OCI-LY3 (cell line): ENCODE measurements at regions not wholly inside any gene's neighbourhood (a gene's known extent, or its start where the extent isn't known, plus 50 kb on each side); places are given as distances from the start of the nearest gene placed in this dataset.

Experiments used
- H2AFZ ChIP-seq: fragments of 200-600, 300-600 bp; shearing (Covaris generic); 2 replicates; pipeline ENCODE4 v1.6.0; 2014; ENCODE audit warnings: antibody characterized with exemption, low read depth, low read length
- H3K27ac ChIP-seq: fragments of 200-600, 300-600 bp; sonication (generic); 2 replicates; pipeline ENCODE4 v1.5.1; 2014; ENCODE audit warnings: mild to moderate bottlenecking, low read length, moderate library complexity, mixed read lengths
- H3K27me3 ChIP-seq: fragments of 200-600, 300-600 bp; sonication (generic); 2 replicates; pipeline ENCODE4 v1.6.1; 2014; ENCODE audit warnings: low read depth, low read length, mixed read lengths
- H3K36me3 ChIP-seq: fragments of 200-600, 300-600 bp; sonication (generic); replicated peaks from 2 replicates; pipeline ENCODE3; 2014; ENCODE audit warnings: low read depth, low read length, mixed read lengths
- H3K4me1 ChIP-seq: fragments of 300-600, 200-600 bp; sonication (generic); 2 replicates; pipeline ENCODE4 v1.6.1; 2014; ENCODE audit warnings: low read length, mixed read lengths
- H3K4me2 ChIP-seq: fragments of 200-600, 300-600 bp; sonication (generic); 2 replicates; pipeline ENCODE4 v1.6.1; 2014; ENCODE audit warnings: low read length, mixed read lengths
- H3K4me3 ChIP-seq: fragments of 300-600, 200-600 bp; sonication (generic); 2 replicates; pipeline ENCODE4 v1.5.1; 2014; ENCODE audit warnings: antibody characterized with exemption, mild to moderate bottlenecking, low read length, moderate library complexity
- H3K79me2 ChIP-seq: fragments of 300-600, 200-600 bp; shearing (Covaris generic); 2 replicates; pipeline ENCODE4 v1.6.1; 2014; ENCODE audit warnings: mild to moderate bottlenecking, low read length, mixed read lengths
- H3K9ac ChIP-seq: fragments of 300-600, 200-600 bp; shearing (Covaris generic); 2 replicates; pipeline ENCODE4 v1.6.0; 2014; ENCODE audit warnings: mild to moderate bottlenecking, low read length, moderate library complexity
- H3K9me3 ChIP-seq: fragments of 200-600, 300-600 bp; shearing (Covaris generic); 2 replicates; pipeline ENCODE4 v1.6.1; 2014; ENCODE audit warnings: low read length, mixed read lengths; ENCODE audit not compliant: insufficient read depth
- H4K20me1 ChIP-seq: fragments of 200-600, 300-600 bp; sonication (generic); 2 replicates; pipeline ENCODE4 v1.6.1; 2016; ENCODE audit warnings: low read length, mixed read lengths; ENCODE audit not compliant: insufficient read depth
- CTCF ChIP-seq: fragments of 200-600, 300-600 bp; sonication (generic); IDR thresholded peaks from 2 replicates; pipeline ENCODE4 v1.5.1; 2014; ENCODE audit warnings: antibody characterized with exemption, low read length, low read depth
- EZH2phosphoT487 ChIP-seq: fragments of 200-600 bp; shearing (Covaris generic); IDR thresholded peaks from 2 replicates; pipeline ENCODE4 v1.6.1; 2018; ENCODE audit warnings: antibody characterized with exemption, mixed run types, low read depth

GRCh38 chr6:159606786-159607185, 86.3 kb downstream of the SOD2 start:
- no peak overlapping the region for H3K4me2 ChIP-seq
- H3K27me3 ChIP-seq, result no peaks in the 10 kb centered on the region
- no peaks in the 10 kb centered on the region for H3K4me1 ChIP-seq
- H3K36me3 ChIP-seq, result no peaks in the 10 kb centered on the region
- no peaks in the 10 kb centered on the region for H3K79me2 ChIP-seq
- no peak overlapping the region for H3K4me3 ChIP-seq
- H3K27ac ChIP-seq, result no peak overlapping the region
- no peak for TF ChIP-seq CTCF
- no peak for TF ChIP-seq EZH2phosphoT487
- no peaks in the 10 kb centered on the region for H4K20me1 ChIP-seq
- H2AFZ ChIP-seq, result no peak overlapping the region
- no peaks in the 10 kb centered on the region for H3K9me3 ChIP-seq
- no peak overlapping the region for H3K9ac ChIP-seq

- Histone ChIP-seq H3K36me3 (no peaks in the 10 kb centered on the region), H2AFZ (no peak overlapping the region), H3K4me3 (no peak overlapping the region), H3K79me2 (no peaks in the 10 kb centered on the region), H3K4me2 (no peak overlapping the region), H3K4me1 (no peaks in the 10 kb centered on the region), H4K20me1 (no peaks in the 10 kb centered on the region), H3K27me3 (no peaks in the 10 kb centered on the region), H3K9ac (no peak overlapping the region), H3K27ac (no peak overlapping the region), H3K9me3 (no peaks in the 10 kb centered on the region)
- TF ChIP-seq CTCF, result no peak
Observed at GRCh38 chr6:159604443-159604956, 88.5 kb downstream of the SOD2 start.

GRCh38 chr6:159602431-159603041, 90.5 kb downstream of the SOD2 start:
- H3K4me3 ChIP-seq, result no peak overlapping the region
- H3K9ac ChIP-seq, result no peak overlapping the region
- H3K4me1 ChIP-seq, result no peaks in the 10 kb centered on the region
- H3K27ac ChIP-seq, result no peak overlapping the region
- H2AFZ ChIP-seq, result no peak overlapping the region
- H3K36me3 ChIP-seq, result no peaks in the 10 kb centered on the region
- H3K27me3 ChIP-seq, result no peaks in the 10 kb centered on the region
- H4K20me1 ChIP-seq, result no peaks in the 10 kb centered on the region
- TF ChIP-seq EZH2phosphoT487 (no peak), CTCF (no peak)
- no peaks in the 10 kb centered on the region for H3K9me3 ChIP-seq
- H3K79me2 ChIP-seq, result no peaks in the 10 kb centered on the region
- no peak overlapping the region for H3K4me2 ChIP-seq

- Histone ChIP-seq H3K4me2 (no peak overlapping the region), H3K4me3 (no peak overlapping the region), H3K27me3 (no peaks in the 10 kb centered on the region), H3K9ac (no peak overlapping the region), H3K79me2 (no peaks in the 10 kb centered on the region), H4K20me1 (no peaks in the 10 kb centered on the region), H3K9me3 (no peaks in the 10 kb centered on the region), H3K36me3 (no peaks in the 10 kb centered on the region), H3K4me1 (no peaks in the 10 kb centered on the region), H2AFZ (no peak overlapping the region), H3K27ac (no peak overlapping the region)
- TF ChIP-seq CTCF (no peak), EZH2phosphoT487 (no peak)
Observed at GRCh38 chr6:159601211-159601610, 91.8 kb downstream of the SOD2 start.
